ENCODE measurements at regions not wholly inside any gene's neighbourhood (a gene's known extent, or its start where the extent isn't known, plus 50 kb on each side); places are given as distances from the start of the nearest gene placed in this dataset.

GRCh38 chr4:135385830-135386581, 1184.4 kb upstream of the PABPC4L start:
- TF ChIP-seq CTCF (IDR thresholded peaks at IDR 0.05; ENCODE audit: extremely low read depth in 1 of 2, insufficient read depth in 1 of 2, low read depth in 1 of 2, low read length in 2 of 2): no peak
- no peak for TF ChIP-seq POLR2A (IDR thresholded peaks at IDR 0.05; ENCODE audit: low read depth, low read length)
- no peak for TF ChIP-seq EZH2 (IDR thresholded peaks at IDR 0.05; ENCODE audit: borderline replicate concordance, low read depth, low read length, severe bottlenecking)
- TF ChIP-seq MAX (IDR thresholded peaks at IDR 0.05; ENCODE audit: insufficient read depth, insufficient read length): no peak
- no peak for TF ChIP-seq MYC (IDR thresholded peaks at IDR 0.05; ENCODE audit: low read depth, low read length)
- no peak for TF ChIP-seq FOS (IDR thresholded peaks at IDR 0.05; ENCODE audit: borderline replicate concordance, insufficient read depth, low read length)
- no peak for TF ChIP-seq GATA2 (IDR thresholded peaks at IDR 0.05; ENCODE audit: insufficient read depth, insufficient read length, low read depth, low read length)
- no peak for TF ChIP-seq JUN (IDR thresholded peaks at IDR 0.05; ENCODE audit: borderline replicate concordance, insufficient read depth, insufficient read length, low read depth)
- no peak for TF ChIP-seq POLR2AphosphoS5 (IDR thresholded peaks at IDR 0.05; ENCODE audit: insufficient read depth, low read depth, low read length)
